ENCODE measurements at regions not wholly inside any gene's neighbourhood (a gene's known extent, or its start where the extent isn't known, plus 50 kb on each side); places are given as distances from the start of the nearest gene placed in this dataset.

DNA sequence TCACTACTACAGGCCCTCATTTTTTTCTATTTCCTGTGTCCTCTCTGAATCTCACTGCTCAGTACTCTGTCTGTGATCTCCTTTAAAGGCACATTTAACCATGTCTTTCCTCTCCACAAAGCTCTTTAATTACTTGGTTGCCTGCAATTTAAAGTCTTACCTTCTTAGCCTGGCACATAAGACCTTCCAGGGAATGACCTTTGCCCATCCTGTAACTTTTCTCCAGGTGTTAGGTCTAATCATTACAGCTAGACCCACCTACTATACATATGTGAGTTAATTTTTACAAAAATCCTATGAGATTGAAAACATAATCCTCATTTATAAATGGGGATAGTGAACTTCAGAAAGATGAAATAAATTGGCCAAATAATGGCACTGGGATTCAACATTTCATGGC, 244.1 kb upstream of the RHOBTB1 start:
- H3K27ac ChIP-seq: no peak overlapping the region
- no peaks in the 10 kb centered on the region for H3K27me3 ChIP-seq
- no peaks in the 10 kb centered on the region for H3K36me3 ChIP-seq
- H3K4me3 ChIP-seq: no peak overlapping the region
- no peak for DNase-seq
- intact Hi-C loops (cut with DNase I; ENCODE audit: low total_unique reads): no loop called here
- H3K4me1 ChIP-seq: peaks cover 0 to 3% of the 10 kb centered on the region in 2 donors
- TF ChIP-seq, protein P1, sequence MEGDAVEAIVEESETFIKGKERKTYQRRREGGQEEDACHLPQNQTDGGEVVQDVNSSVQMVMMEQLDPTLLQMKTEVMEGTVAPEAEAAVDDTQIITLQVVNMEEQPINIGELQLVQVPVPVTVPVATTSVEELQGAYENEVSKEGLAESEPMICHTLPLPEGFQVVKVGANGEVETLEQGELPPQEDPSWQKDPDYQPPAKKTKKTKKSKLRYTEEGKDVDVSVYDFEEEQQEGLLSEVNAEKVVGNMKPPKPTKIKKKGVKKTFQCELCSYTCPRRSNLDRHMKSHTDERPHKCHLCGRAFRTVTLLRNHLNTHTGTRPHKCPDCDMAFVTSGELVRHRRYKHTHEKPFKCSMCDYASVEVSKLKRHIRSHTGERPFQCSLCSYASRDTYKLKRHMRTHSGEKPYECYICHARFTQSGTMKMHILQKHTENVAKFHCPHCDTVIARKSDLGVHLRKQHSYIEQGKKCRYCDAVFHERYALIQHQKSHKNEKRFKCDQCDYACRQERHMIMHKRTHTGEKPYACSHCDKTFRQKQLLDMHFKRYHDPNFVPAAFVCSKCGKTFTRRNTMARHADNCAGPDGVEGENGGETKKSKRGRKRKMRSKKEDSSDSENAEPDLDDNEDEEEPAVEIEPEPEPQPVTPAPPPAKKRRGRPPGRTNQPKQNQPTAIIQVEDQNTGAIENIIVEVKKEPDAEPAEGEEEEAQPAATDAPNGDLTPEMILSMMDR (IDR thresholded peaks at IDR 0.05): no peak
- TF ChIP-seq POLR2A (IDR thresholded peaks at IDR 0.05): no peak
- H3K9me3 ChIP-seq: no peaks in the 10 kb centered on the region

DNA sequence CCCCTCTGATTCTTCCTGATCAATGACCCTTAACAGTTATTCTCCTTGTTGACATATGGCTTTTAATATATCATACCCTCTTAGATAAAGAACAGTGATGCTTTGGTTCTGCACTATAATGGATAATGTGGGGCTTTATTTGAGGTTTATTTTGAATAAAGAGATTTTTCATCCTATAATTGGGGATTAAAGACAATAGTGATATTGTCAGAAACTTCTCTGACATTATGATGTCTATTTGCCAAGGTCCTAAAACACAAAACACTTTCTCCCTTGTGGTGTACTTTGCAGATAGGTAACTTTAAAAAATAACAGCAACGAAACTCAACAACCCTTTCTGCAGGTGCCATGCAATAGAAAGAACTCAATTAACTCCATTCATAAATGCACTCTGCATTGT, 243.6 kb upstream of the RHOBTB1 start:
- intact Hi-C loops (cut with DNase I; ENCODE audit: low total_unique reads): no loop called here
- TF ChIP-seq, protein P1 (IDR thresholded peaks at IDR 0.05): no peak
- no peak for TF ChIP-seq POLR2A (IDR thresholded peaks at IDR 0.05)
- DNase-seq: no peak
- H3K4me3 ChIP-seq: no peak overlapping the region
- no peak overlapping the region for H3K27ac ChIP-seq
- no peaks in the 10 kb centered on the region for H3K36me3 ChIP-seq
- H3K27me3 ChIP-seq: no peaks in the 10 kb centered on the region
- no peaks in the 10 kb centered on the region for H3K9me3 ChIP-seq
- peaks cover 0 to 3% of the 10 kb centered on the region in 2 donors for H3K4me1 ChIP-seq

DNA sequence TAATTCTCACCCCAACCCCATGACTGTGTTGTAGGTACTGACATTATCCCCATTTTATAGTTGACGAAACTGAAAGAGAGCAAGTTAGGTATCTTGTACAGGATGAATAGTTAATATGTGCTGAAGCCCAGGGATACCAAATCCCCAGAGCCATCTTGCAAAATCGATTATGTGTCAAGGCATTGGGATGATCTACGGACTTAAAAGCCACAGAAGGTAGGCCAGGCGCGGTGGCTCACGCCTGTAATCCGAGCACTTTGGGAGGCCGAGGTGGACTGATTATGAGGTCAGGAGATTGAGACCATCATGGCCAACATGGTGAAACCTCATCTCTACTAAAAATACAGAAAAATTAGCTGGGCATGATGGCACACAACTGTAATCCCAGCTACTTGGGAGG, 242.4 kb upstream of the RHOBTB1 start:
- Histone ChIP-seq H3K36me3 (no peaks in the 10 kb centered on the region), H3K4me1 (peaks cover 0 to 3% of the 10 kb centered on the region in 2 donors), H3K27ac (no peak overlapping the region), H3K4me3 (no peak overlapping the region), H3K9me3 (no peaks in the 10 kb centered on the region), H3K27me3 (no peaks in the 10 kb centered on the region)
- TF ChIP-seq, protein P1 (IDR thresholded peaks at IDR 0.05): no peak
- no peak for TF ChIP-seq POLR2A (IDR thresholded peaks at IDR 0.05)
- intact Hi-C loops (cut with DNase I; ENCODE audit: low total_unique reads): no loop called here
- no peak for DNase-seq

DNA sequence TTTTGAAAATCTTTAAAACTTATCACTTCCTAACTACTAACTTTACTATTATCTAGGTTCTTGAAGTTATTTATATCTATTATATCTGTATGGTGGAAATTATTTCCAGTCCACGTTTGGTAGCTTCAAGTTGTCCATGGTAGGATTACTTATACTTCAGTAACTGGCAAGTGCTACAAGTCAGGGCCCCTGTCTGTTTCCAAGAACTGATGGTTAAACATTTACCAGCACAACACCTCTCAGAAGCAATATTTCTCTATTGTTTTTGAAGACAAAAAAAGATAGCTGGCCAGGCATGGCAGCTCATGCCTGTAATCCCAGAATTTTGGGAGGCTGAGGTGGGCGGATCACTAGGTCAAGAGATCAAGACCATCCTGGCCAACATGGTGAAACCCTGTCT, 240.4 kb upstream of the RHOBTB1 start:
- no peak overlapping the region for H3K4me3 ChIP-seq
- no peaks in the 10 kb centered on the region for H3K27me3 ChIP-seq
- TF ChIP-seq POLR2A (IDR thresholded peaks at IDR 0.05): no peak
- TF ChIP-seq, protein P1 (IDR thresholded peaks at IDR 0.05): no peak
- no peak for DNase-seq
- H3K9me3 ChIP-seq: no peaks in the 10 kb centered on the region
- H3K36me3 ChIP-seq: no peaks in the 10 kb centered on the region
- intact Hi-C loops (cut with DNase I; ENCODE audit: low total_unique reads): no loop called here
- no peak overlapping the region for H3K27ac ChIP-seq
- peaks cover 0 to 3% of the 10 kb centered on the region in 2 donors for H3K4me1 ChIP-seq

DNA sequence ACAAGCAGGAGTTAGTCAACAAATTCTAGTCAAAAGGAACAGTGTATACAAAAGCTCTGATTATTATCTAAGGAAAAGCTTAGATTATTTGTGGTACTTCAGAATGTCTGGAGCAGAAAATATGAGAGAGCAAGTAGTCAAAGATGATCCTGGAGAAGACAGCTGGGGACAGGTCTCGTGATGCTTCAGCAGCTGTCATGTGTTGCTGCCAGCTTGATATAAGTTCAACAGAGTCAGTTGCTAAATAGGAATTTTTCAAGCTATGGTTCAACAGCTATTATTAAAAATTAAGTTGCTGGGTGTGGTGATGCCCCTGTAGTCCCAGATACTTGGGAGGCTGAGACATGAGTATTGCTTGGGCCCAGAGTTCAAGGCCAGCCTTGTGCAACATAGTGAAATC, 240.0 kb upstream of the RHOBTB1 start:
- no peak overlapping the region for H3K27ac ChIP-seq
- no peaks in the 10 kb centered on the region for H3K9me3 ChIP-seq
- H3K4me3 ChIP-seq: no peak overlapping the region
- no peaks in the 10 kb centered on the region for H3K36me3 ChIP-seq
- H3K4me1 ChIP-seq: peaks cover 0 to 3% of the 10 kb centered on the region in 2 donors
- H3K27me3 ChIP-seq: no peaks in the 10 kb centered on the region
- TF ChIP-seq, protein P1 (IDR thresholded peaks at IDR 0.05): no peak
- TF ChIP-seq POLR2A (IDR thresholded peaks at IDR 0.05): no peak
- DNase-seq: no peak
- intact Hi-C loops (cut with DNase I; ENCODE audit: low total_unique reads): no loop called here

Data from uterus (tissue), 3 donors.